ENCODE measurements at regions not wholly inside any gene's neighbourhood (a gene's known extent, or its start where the extent isn't known, plus 50 kb on each side); places are given as distances from the start of the nearest gene placed in this dataset.

GRCh38 chr2:15790838-15791237 lies 149.5 kb upstream of the MYCN start:
- TF ChIP-seq ZNF565 (CRISPR knock-in tag; conservative IDR thresholded peaks at IDR 0.05; ENCODE audit: low read depth) (no peak), SNAI2 (CRISPR knock-in tag; IDR thresholded peaks at IDR 0.05) (no peak), CREB5 (CRISPR knock-in tag; IDR thresholded peaks at IDR 0.05; ENCODE audit: low read depth) (no peak), POU6F1 (CRISPR knock-in tag; IDR thresholded peaks at IDR 0.05; ENCODE audit: borderline replicate concordance, low read depth) (no peak), ZNF70 (CRISPR knock-in tag; IDR thresholded peaks at IDR 0.05) (no peak), ESRRG (CRISPR knock-in tag; IDR thresholded peaks at IDR 0.05) (no peak), CSRNP3 (CRISPR knock-in tag; IDR thresholded peaks at IDR 0.05) (no peak), RARB (CRISPR knock-in tag; IDR thresholded peaks at IDR 0.05) (no peak), PPARA (CRISPR knock-in tag; IDR thresholded peaks at IDR 0.05; ENCODE audit: borderline replicate concordance) (no peak), ARNTL (CRISPR knock-in tag; IDR thresholded peaks at IDR 0.05; ENCODE audit: borderline replicate concordance, low read depth) (no peak)
- ATAC-seq: no peak

GRCh38 chr2:15791294-15791693 lies 149.1 kb upstream of the MYCN start:
- ATAC-seq: no peak
- no peak for TF ChIP-seq CSDC2 (CRISPR knock-in tag; IDR thresholded peaks at IDR 0.05)
- no peak for TF ChIP-seq SNAI2 (CRISPR knock-in tag; IDR thresholded peaks at IDR 0.05)
- no peak for TF ChIP-seq ZC3H10 (CRISPR knock-in tag; IDR thresholded peaks at IDR 0.05)
- no peak for TF ChIP-seq POU6F1 (CRISPR knock-in tag; IDR thresholded peaks at IDR 0.05; ENCODE audit: borderline replicate concordance, low read depth)
- no peak for TF ChIP-seq TCF4 (CRISPR knock-in tag; IDR thresholded peaks at IDR 0.05; ENCODE audit: borderline replicate concordance)
- no peak for TF ChIP-seq CSRNP3 (CRISPR knock-in tag; IDR thresholded peaks at IDR 0.05)
- TF ChIP-seq TOX (CRISPR knock-in tag; IDR thresholded peaks at IDR 0.05; ENCODE audit: borderline replicate concordance): no peak

- no peak for ATAC-seq
- no peak for TF ChIP-seq ARNTL (CRISPR knock-in tag; IDR thresholded peaks at IDR 0.05; ENCODE audit: borderline replicate concordance, low read depth)
- TF ChIP-seq ZFP30 (CRISPR knock-in tag; IDR thresholded peaks at IDR 0.05): no peak
- no peak for TF ChIP-seq ESRRG (CRISPR knock-in tag; IDR thresholded peaks at IDR 0.05)
- no peak for TF ChIP-seq RARB (CRISPR knock-in tag; IDR thresholded peaks at IDR 0.05)
- no peak for TF ChIP-seq ZNF8 (CRISPR knock-in tag; IDR thresholded peaks at IDR 0.05)
- TF ChIP-seq BACH2 (CRISPR knock-in tag; IDR thresholded peaks at IDR 0.05; ENCODE audit: borderline replicate concordance): no peak
These were observed 148.0 kb upstream of the MYCN start for GRCh38 chr2:15792331-15792730.

- ATAC-seq: no peak
- TF ChIP-seq ZNF8 (CRISPR knock-in tag; IDR thresholded peaks at IDR 0.05): no peak
- TF ChIP-seq TOX (CRISPR knock-in tag; IDR thresholded peaks at IDR 0.05; ENCODE audit: borderline replicate concordance): no peak
- no peak for TF ChIP-seq PPARA (CRISPR knock-in tag; IDR thresholded peaks at IDR 0.05; ENCODE audit: borderline replicate concordance)
- no peak for TF ChIP-seq ZNF565 (CRISPR knock-in tag; conservative IDR thresholded peaks at IDR 0.05; ENCODE audit: low read depth)
These were observed 147.1 kb upstream of the MYCN start for GRCh38 chr2:15793078-15793913.
